ENCODE measurements at regions not wholly inside any gene's neighbourhood (a gene's known extent, or its start where the extent isn't known, plus 50 kb on each side); places are given as distances from the start of the nearest gene placed in this dataset.

- H3K27me3 ChIP-seq, result peaks cover 0 to 19% (median 6%) of the 10 kb centered on the region in 3 donors
- intact Hi-C loops (cut with DNase I; ENCODE audit: low total_unique reads), result no loop called here
- DNase-seq, result no peak
- no peak overlapping the region for H3K27ac ChIP-seq
- TF ChIP-seq POLR2A (IDR thresholded peaks at IDR 0.05) (no peak), CTCF (IDR thresholded peaks at IDR 0.05) (no peak), EP300 (IDR thresholded peaks at IDR 0.05) (no peak), POLR2AphosphoS5 (IDR thresholded peaks at IDR 0.05) (no peak)
- no peak overlapping the region for H3K4me3 ChIP-seq
- 85 to 94% (median 91%) methylated on average over 11 of the region's 11 CpGs for WGBS, 5 donors
- no peaks in the 10 kb centered on the region for H3K9me3 ChIP-seq
- H3K36me3 ChIP-seq, result no peaks in the 10 kb centered on the region
- no peaks in the 10 kb centered on the region for H3K4me1 ChIP-seq
Observed at GRCh38 chr14:104287301-104288009, 149.1 kb downstream of the KIF26A start.

GRCh38 chr14:104288272-104288671 is 149.9 kb downstream of the KIF26A start:
- WGBS, 5 donors, result 92 to 96% (median 94%) methylated on average over 12 of the region's 12 CpGs
- H3K27me3 ChIP-seq, result peaks cover 0 to 27% (median 13%) of the 10 kb centered on the region in 3 donors
- intact Hi-C loops (cut with DNase I; ENCODE audit: low total_unique reads), result no loop called here
- no peaks in the 10 kb centered on the region for H3K9me3 ChIP-seq
- DNase-seq, result no peak
- no peaks in the 10 kb centered on the region for H3K4me1 ChIP-seq
- H3K4me3 ChIP-seq, result no peak overlapping the region
- H3K36me3 ChIP-seq, result no peaks in the 10 kb centered on the region
- TF ChIP-seq POLR2A (IDR thresholded peaks at IDR 0.05) (no peak), POLR2AphosphoS5 (IDR thresholded peaks at IDR 0.05) (no peak), CTCF (IDR thresholded peaks at IDR 0.05) (no peak), EP300 (IDR thresholded peaks at IDR 0.05) (no peak)
- no peak overlapping the region for H3K27ac ChIP-seq

- no peaks in the 10 kb centered on the region for H3K9me3 ChIP-seq
- WGBS, 5 donors, result 43 to 51% (median 50%) methylated on average over 3 of the region's 3 CpGs
- intact Hi-C loops (cut with DNase I; ENCODE audit: low total_unique reads), result no loop called here
- no peak overlapping the region for H3K27ac ChIP-seq
- H3K4me1 ChIP-seq, result no peaks in the 10 kb centered on the region
- H3K36me3 ChIP-seq, result no peaks in the 10 kb centered on the region
- TF ChIP-seq POLR2AphosphoS5 (IDR thresholded peaks at IDR 0.05), result no peak
- TF ChIP-seq POLR2A (IDR thresholded peaks at IDR 0.05), result no peak
- no peak for TF ChIP-seq EP300 (IDR thresholded peaks at IDR 0.05)
- no peak for TF ChIP-seq CTCF (IDR thresholded peaks at IDR 0.05)
- H3K4me3 ChIP-seq, result no peak overlapping the region
- DNase-seq, result no peak
- peaks cover 0 to 40% (median 24%) of the 10 kb centered on the region in 3 donors for H3K27me3 ChIP-seq
Observed at GRCh38 chr14:104289507-104289906, 151.1 kb downstream of the KIF26A start.

- H3K27ac ChIP-seq, result no peak overlapping the region
- 54 to 65% (median 63%) methylated on average over 13 to 14 of the region's 14 CpGs for WGBS, 5 donors
- no peak for TF ChIP-seq CTCF (IDR thresholded peaks at IDR 0.05)
- peaks cover 0 to 43% (median 24%) of the 10 kb centered on the region in 3 donors for H3K27me3 ChIP-seq
- no peak for DNase-seq
- no peaks in the 10 kb centered on the region for H3K4me1 ChIP-seq
- no peaks in the 10 kb centered on the region for H3K36me3 ChIP-seq
- no peak overlapping the region for H3K4me3 ChIP-seq
- intact Hi-C loops (cut with DNase I; ENCODE audit: low total_unique reads), result no loop called here
- no peaks in the 10 kb centered on the region for H3K9me3 ChIP-seq
Observed at GRCh38 chr14:104290058-104290667, 151.8 kb downstream of the KIF26A start.
